ENCODE measurements at regions not wholly inside any gene's neighbourhood (a gene's known extent, or its start where the extent isn't known, plus 50 kb on each side); places are given as distances from the start of the nearest gene placed in this dataset.

DNA sequence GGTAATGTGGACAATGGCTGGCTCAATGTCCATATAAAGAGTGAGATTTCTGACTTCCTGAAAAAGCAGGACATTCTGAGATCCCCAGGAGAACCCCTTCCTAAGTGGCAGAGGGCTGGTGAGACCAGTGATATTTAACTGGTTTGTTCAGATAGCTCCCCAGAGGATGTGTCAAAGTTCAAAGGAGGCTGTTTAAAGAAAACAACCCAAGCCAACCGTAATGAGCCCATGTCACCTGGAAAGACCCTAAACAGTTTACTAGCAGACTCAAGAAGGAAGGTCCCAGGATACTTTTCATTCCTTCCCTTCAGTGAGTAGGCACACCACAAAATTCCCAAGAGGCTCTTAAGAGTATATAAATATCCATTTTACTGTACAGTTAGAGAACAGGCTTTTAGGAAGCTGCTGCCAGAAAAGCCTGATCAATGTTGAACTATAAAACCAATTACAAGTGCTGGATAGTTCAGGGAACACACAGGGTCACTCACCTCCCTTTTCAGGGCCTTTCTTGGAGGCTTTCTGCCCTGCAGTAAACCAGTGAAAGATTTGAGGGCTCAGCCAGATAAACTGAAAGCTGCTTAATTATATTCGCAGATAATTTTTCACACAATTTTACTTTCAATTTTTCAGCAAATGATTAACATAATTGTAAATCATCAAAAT, 293.5 kb downstream of the ASXL3 start:
- in situ Hi-C loops (cut with HindIII; ENCODE audit: low sequenced_read_pairs): no loop called here
- H3K4me3 ChIP-seq (ENCODE audit: low read depth, low read length): no peak overlapping the region
- no peak for DNase-seq (ENCODE audit: low read depth, low spot score)
- TF ChIP-seq, protein P1, sequence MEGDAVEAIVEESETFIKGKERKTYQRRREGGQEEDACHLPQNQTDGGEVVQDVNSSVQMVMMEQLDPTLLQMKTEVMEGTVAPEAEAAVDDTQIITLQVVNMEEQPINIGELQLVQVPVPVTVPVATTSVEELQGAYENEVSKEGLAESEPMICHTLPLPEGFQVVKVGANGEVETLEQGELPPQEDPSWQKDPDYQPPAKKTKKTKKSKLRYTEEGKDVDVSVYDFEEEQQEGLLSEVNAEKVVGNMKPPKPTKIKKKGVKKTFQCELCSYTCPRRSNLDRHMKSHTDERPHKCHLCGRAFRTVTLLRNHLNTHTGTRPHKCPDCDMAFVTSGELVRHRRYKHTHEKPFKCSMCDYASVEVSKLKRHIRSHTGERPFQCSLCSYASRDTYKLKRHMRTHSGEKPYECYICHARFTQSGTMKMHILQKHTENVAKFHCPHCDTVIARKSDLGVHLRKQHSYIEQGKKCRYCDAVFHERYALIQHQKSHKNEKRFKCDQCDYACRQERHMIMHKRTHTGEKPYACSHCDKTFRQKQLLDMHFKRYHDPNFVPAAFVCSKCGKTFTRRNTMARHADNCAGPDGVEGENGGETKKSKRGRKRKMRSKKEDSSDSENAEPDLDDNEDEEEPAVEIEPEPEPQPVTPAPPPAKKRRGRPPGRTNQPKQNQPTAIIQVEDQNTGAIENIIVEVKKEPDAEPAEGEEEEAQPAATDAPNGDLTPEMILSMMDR (IDR thresholded peaks at IDR 0.05; ENCODE audit: low read depth, low read length): no peak

DNA sequence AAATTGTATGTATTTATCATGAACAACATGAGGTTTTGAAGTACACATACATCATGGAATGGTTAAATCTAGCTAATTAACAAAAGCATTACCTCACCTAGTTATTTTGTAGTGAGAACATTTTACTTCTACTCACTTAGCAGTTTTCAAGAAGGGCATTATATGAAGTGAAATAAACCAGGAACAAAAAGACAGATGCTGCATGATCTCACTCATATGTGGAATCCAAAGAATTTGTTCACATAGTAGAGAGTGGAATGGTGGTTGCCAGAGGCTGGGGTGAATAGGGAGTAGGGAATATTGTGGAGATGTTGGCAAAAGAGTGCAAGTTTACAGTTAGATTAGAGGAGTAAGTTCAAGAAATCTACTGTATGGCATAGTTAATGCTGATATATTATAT, 292.0 kb downstream of the ASXL3 start:
- H3K4me3 ChIP-seq (ENCODE audit: low read depth, low read length): no peak overlapping the region
- TF ChIP-seq, protein P1 (IDR thresholded peaks at IDR 0.05; ENCODE audit: low read depth, low read length): no peak
- in situ Hi-C loops (cut with HindIII; ENCODE audit: low sequenced_read_pairs): no loop called here
- peak; percentile 59 for DNase-seq (ENCODE audit: low read depth, low spot score)

DNA sequence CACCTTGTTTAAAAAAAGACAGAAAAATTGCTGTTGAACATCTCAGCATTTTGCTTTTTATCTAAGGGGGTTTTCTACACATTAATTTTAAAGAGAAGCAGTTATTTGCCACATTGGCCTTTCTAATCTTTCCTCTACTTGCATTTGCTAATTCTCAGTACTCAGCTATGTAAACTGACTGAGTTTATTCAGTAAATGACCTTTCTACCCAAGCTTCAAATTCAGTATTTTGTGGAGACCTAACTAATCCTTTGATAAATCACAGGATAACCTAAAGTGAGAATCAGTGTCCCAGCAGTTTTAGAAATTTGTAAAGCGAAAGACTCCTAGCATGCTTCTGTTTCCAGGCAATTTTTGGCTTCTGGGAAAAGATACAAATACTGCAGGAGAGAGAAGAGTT, 288.4 kb downstream of the ASXL3 start:
- TF ChIP-seq, protein P1 (IDR thresholded peaks at IDR 0.05; ENCODE audit: low read depth, low read length): no peak
- no peak for DNase-seq (ENCODE audit: low read depth, low spot score)
- no peak overlapping the region for H3K4me3 ChIP-seq (ENCODE audit: low read depth, low read length)
- in situ Hi-C loops (cut with HindIII; ENCODE audit: low sequenced_read_pairs): no loop called here

DNA sequence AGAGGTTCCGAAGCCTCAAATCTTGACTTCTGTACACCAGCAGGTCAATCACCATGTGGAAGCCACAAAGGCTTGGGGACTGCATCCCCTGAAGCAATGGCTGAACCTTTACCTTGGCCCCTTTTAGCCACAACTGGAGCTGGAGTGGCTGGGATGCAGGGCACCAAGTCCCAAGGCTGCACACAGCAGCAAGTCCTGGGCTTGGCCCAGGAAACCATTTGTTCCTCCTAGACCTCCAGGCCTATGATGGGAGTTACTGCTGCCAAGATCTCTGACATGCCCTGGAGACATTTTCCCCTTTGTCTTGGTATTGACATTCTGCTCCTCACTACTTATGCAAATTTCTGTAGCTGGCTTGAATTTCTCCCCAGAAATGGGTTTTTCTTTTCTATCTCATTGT, 285.9 kb downstream of the ASXL3 start:
- no peak overlapping the region for H3K4me3 ChIP-seq (ENCODE audit: low read depth, low read length)
- no peak for DNase-seq (ENCODE audit: low read depth, low spot score)
- TF ChIP-seq, protein P1 (IDR thresholded peaks at IDR 0.05; ENCODE audit: low read depth, low read length): no peak
- in situ Hi-C loops (cut with HindIII; ENCODE audit: low sequenced_read_pairs): no loop called here

DNA sequence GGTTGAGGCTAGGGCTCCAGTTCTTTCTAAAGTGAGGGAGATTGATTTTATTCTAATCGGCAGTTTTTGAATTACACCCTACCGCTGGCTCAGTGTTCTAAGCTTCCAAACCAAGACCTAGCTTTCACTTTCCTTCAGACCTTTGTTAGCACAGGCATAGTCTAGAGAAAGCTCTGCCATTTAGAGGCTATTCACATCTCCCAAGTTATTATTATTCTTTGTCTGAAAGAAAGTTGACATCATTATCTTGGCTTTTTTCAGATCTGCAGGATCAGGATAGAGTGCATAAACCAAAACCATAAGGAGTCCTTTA, 276.8 kb downstream of the ASXL3 start:
- no peak overlapping the region for H3K4me3 ChIP-seq (ENCODE audit: low read depth, low read length)
- DNase-seq (ENCODE audit: low read depth, low spot score): no peak
- TF ChIP-seq, protein P1 (IDR thresholded peaks at IDR 0.05; ENCODE audit: low read depth, low read length): no peak
- in situ Hi-C loops (cut with HindIII; ENCODE audit: low sequenced_read_pairs): no loop called here

DNA sequence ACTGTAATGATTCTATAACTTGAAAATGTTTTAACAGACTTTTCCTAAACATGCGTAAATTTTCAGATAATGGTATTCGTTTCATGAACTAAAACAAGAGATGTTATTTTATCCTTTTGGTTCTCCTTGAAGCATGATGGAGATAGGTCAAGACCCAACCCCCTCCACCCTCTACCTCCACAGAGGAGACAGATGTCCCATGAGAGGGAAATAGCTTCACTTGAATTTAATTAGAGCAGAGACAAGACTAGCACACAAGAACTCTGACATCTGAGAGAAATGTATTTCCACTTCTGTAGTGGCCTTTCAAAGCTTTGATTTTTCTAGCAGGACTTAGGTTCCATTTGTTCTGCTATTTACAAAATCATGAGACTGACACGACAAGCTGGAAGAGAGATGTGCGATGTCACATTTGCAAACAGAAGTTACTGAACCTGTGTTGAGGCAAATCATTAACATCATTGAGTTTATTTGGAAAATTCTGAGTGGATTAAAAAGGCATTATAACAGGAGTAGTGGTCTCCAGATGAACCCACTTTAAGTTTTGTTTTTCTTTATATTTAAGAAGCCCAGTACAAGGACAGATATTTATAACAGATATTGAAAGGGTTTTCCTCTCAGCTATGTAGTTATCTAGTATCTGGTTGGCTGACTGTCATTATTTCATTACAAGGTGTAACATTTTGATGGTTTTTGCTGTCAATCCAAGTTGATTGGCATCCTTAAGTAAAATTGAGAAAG, 276.2 kb downstream of the ASXL3 start:
- in situ Hi-C loops (cut with HindIII; ENCODE audit: low sequenced_read_pairs): no loop called here
- DNase-seq (ENCODE audit: low read depth, low spot score): no peak
- no peak overlapping the region for H3K4me3 ChIP-seq (ENCODE audit: low read depth, low read length)
- TF ChIP-seq, protein P1 (IDR thresholded peaks at IDR 0.05; ENCODE audit: low read depth, low read length): no peak
